HCT116 (cell line): ENCODE measurements at regions not wholly inside any gene's neighbourhood (a gene's known extent, or its start where the extent isn't known, plus 50 kb on each side); places are given as distances from the start of the nearest gene placed in this dataset.

Source experiments
- ATAC-seq: fragments of 200-7000 bp; cut with Tn5 transposase; 2 replicates; pipeline ENCODE4 v1.9.1; 2020; ENCODE audit warnings: mild to moderate bottlenecking, moderate library complexity
- BruUV-seq: library from RNA; stranded (reverse); fragments of 400-500 nt; replicated peaks from 2 replicates; lab custom pipeline; 2021; lab: Mats Ljungman, UMichigan
- CTCF ChIA-PET: fragments of 300-600 bp; sonication (Branson Sonifier 250); formaldehyde crosslinking; loops from one replicate; lab custom pipeline; 2021; ENCODE audit warnings: antibody characterized with exemption; lab: Charles Lee
- POLR2A ChIA-PET: fragments of 300-600, 350-600 bp; sonication (Branson Sonifier 250); formaldehyde crosslinking; loops from one replicate; lab custom pipeline; 2021; ENCODE audit warnings: antibody characterized with exemption; lab: Charles Lee
- RAD21 ChIA-PET, 2 experiments: fragments of 300-600 bp; sonication (Branson Sonifier 250); formaldehyde crosslinking; loops; one replicate each; lab custom pipeline; 2023; ENCODE audit warnings: low total read pairs in 2 of 2; ENCODE audit not compliant: uncharacterized antibody in 2 of 2, unreplicated experiment in 2 of 2, low non-redundant PET in 1 of 2; lab: Charles Lee
- DNase-seq: peaks from one replicate; pipeline ENCODE4 v3.0.0-alpha.2; 2010; ENCODE audit warnings: low read depth, low spot score
- H2AFZ ChIP-seq: fragments of 200-600 bp; shearing (Covaris generic), sonication (generic); 2 replicates; pipeline ENCODE4 v1.6.1; 2017; ENCODE audit warnings: low read depth, mixed run types, mixed read lengths, antibody characterized with exemption, low read length; ENCODE audit not compliant: poor library complexity, severe bottlenecking
- H3K27ac ChIP-seq: 2 replicates; pipeline ENCODE4 v1.5.1; 2012; ENCODE audit warnings: low read depth, low read length
- H3K27me3 ChIP-seq: fragments of 200-600 bp; sonication (generic); 2 replicates; pipeline ENCODE4 v1.6.1; 2016; ENCODE audit warnings: mixed run types, low read length, mixed read lengths; ENCODE audit not compliant: insufficient read depth
- H3K36me3 ChIP-seq, 2 experiments: fragments of 200-500 bp in 1 of 2; fragments of 200-600 bp in 1 of 2; sonication (Bioruptor generic) in 1 of 2; sonication (generic) in 1 of 2; 2 replicates each; pipeline versions ENCODE4 v1.5.1 to v1.6.1; 2014 to 2016; ENCODE audit warnings: low read length in 2 of 2, inconsistent platforms in 1 of 2, mixed read lengths in 1 of 2, mixed run types in 1 of 2; ENCODE audit not compliant: insufficient read depth in 2 of 2, control insufficient read depth in 1 of 2
- H3K4me1 ChIP-seq, 2 experiments: fragments of 200-600 bp in 1 of 2; sonication (generic) in 1 of 2; 2 replicates each; pipeline versions ENCODE4 v1.5.1 to v1.6.1; 2012 to 2017; ENCODE audit warnings: low read length in 2 of 2, inconsistent platforms in 1 of 2, mild to moderate bottlenecking in 1 of 2, mixed read lengths in 1 of 2, mixed run types in 1 of 2, moderate library complexity in 1 of 2; ENCODE audit not compliant: insufficient read depth in 2 of 2, control insufficient read depth in 1 of 2
- H3K4me2 ChIP-seq: fragments of 200-600 bp; sonication (generic); 2 replicates; pipeline ENCODE4 v1.6.1; 2017; ENCODE audit warnings: mixed run types, low read length, mixed read lengths
- H3K4me3 ChIP-seq, 2 experiments: fragments of 200-600 bp in 1 of 2; sonication (generic) in 1 of 2; replicated peaks in 1 of 2; 2 replicates each; pipeline ENCODE4 v1.5.1; 2011 to 2016; ENCODE audit warnings: low read length in 2 of 2, control low read depth in 1 of 2, low read depth in 1 of 2, mild to moderate bottlenecking in 1 of 2, mixed read lengths in 1 of 2, mixed run types in 1 of 2
- H3K79me2 ChIP-seq: fragments of 200-600 bp; sonication (generic); 2 replicates; pipeline ENCODE4 v1.6.1; 2017; ENCODE audit warnings: mild to moderate bottlenecking, mixed run types, low read length, moderate library complexity, mixed read lengths; ENCODE audit not compliant: insufficient read depth
- H3K9ac ChIP-seq: fragments of 200-600 bp; sonication (generic); 2 replicates; pipeline ENCODE4 v1.6.1; 2016; ENCODE audit warnings: low read length, mixed read lengths
- H3K9me2 ChIP-seq: fragments of 200-600 bp; sonication (generic), shearing (Covaris generic); 2 replicates; pipeline ENCODE4 v1.6.1; 2017; ENCODE audit warnings: mixed run types, mild to moderate bottlenecking, moderate library complexity; ENCODE audit not compliant: insufficient read depth
- H3K9me3 ChIP-seq, 2 experiments: fragments of 200-500 bp in 1 of 2; fragments of 200-600 bp in 1 of 2; sonication (Bioruptor generic) in 1 of 2; sonication (generic) in 1 of 2; 2 replicates each; pipeline ENCODE4 v1.6.1; 2014 to 2017; ENCODE audit warnings: low read length in 2 of 2, mixed read lengths in 2 of 2, inconsistent platforms in 1 of 2, low read depth in 1 of 2, mild to moderate bottlenecking in 1 of 2, mixed run types in 1 of 2, moderate library complexity in 1 of 2; ENCODE audit not compliant: control insufficient read depth in 1 of 2, insufficient read depth in 1 of 2
- H4K20me1 ChIP-seq: fragments of 200-600 bp; sonication (generic), shearing (Covaris generic); 2 replicates; pipeline ENCODE4 v1.6.1; 2017; ENCODE audit warnings: mixed run types, mild to moderate bottlenecking, moderate library complexity; ENCODE audit not compliant: insufficient read depth
- CTCF ChIP-seq, 3 experiments: fragments of 200-600 bp in 1 of 3; sonication (generic) in 1 of 3; IDR thresholded peaks in 2 of 3; conservative IDR thresholded peaks in 1 of 3; 2 replicates each; pipeline ENCODE4 v1.5.1; 2012 to 2017; ENCODE audit warnings: low read depth in 2 of 3, low read length in 2 of 3, antibody characterized with exemption in 1 of 3, borderline replicate concordance in 1 of 3, control low read depth in 1 of 3, mild to moderate bottlenecking in 1 of 3, mixed read lengths in 1 of 3, mixed run types in 1 of 3, moderate library complexity in 1 of 3; ENCODE audit not compliant: insufficient read depth in 1 of 3
- ELF1 ChIP-seq: IDR thresholded peaks from 2 replicates; pipeline ENCODE4 v1.6.1; 2012; ENCODE audit warnings: low read depth, borderline replicate concordance
- EZH2 ChIP-seq: fragments of 200-600 bp; sonication (generic); IDR thresholded peaks from 2 replicates; pipeline ENCODE4 v1.6.1; 2017; ENCODE audit warnings: antibody characterized with exemption, mixed run types
- JUND ChIP-seq: IDR thresholded peaks from 2 replicates; pipeline ENCODE4 v1.6.1; 2012
- POLR2A ChIP-seq: IDR thresholded peaks from 2 replicates; pipeline ENCODE4 v1.7.0; 2011; ENCODE audit warnings: borderline replicate concordance; ENCODE audit not compliant: insufficient read depth, insufficient read length; ENCODE audit errors: extremely low read depth
- POLR2AphosphoS5 ChIP-seq: IDR thresholded peaks from 2 replicates; pipeline ENCODE4 v1.6.1; 2011; ENCODE audit warnings: mild to moderate bottlenecking, low read depth, low read length, moderate library complexity
- REST ChIP-seq: IDR thresholded peaks from 2 replicates; pipeline ENCODE4 v1.6.1; 2012; ENCODE audit warnings: low read depth
- SIN3A ChIP-seq: IDR thresholded peaks from 2 replicates; pipeline ENCODE4 v1.6.1; 2012; ENCODE audit warnings: low read depth
- SP1 ChIP-seq: IDR thresholded peaks from 2 replicates; pipeline ENCODE4 v1.6.1; 2012; ENCODE audit warnings: low read depth
- TCF7L2 ChIP-seq: IDR thresholded peaks from 2 replicates; pipeline ENCODE4 v1.7.0; 2011; ENCODE audit warnings: borderline replicate concordance, inconsistent platforms; ENCODE audit not compliant: insufficient read depth, insufficient read length; ENCODE audit errors: extremely low read depth
- intact Hi-C: fragments of 100-400 bp; cut with micrococcal nuclease; formaldehyde crosslinking; loops from 2 replicates; pipeline ENCODE4 v1.10.0; 2022

- no peak for TF ChIP-seq ELF1
- TF ChIP-seq, all 23 proteins: peak for 0
- no TSS peak for BruUV-seq
Observed at GRCh38 chr6:4209196-4209595, 73.8 kb upstream of the ECI2 start.

GRCh38 chr6:4208158-4208557, 72.8 kb upstream of the ECI2 start:
- Histone ChIP-seq H3K36me3 (no peaks in the 10 kb centered on the region), H2AFZ (no peak overlapping the region), H3K79me2 (no peaks in the 10 kb centered on the region), H4K20me1 (no peaks in the 10 kb centered on the region), H3K4me1 (no peaks in the 10 kb centered on the region), H3K27ac (no peak overlapping the region), H3K4me2 (no peak overlapping the region), H3K9me3 (no peaks in the 10 kb centered on the region; a peak in 1 of 4 replicates), H3K4me3 (no peak overlapping the region), H3K9me2 (no peaks in the 10 kb centered on the region), H3K27me3 (no peaks in the 10 kb centered on the region), H3K9ac (no peak overlapping the region)
- TF ChIP-seq EZH2 (no peak), POLR2A (no peak), SIN3A (no peak), POLR2AphosphoS5 (no peak), ELF1 (no peak), TCF7L2 (no peak), SP1 (no peak), CTCF (IDR thresholded peaks at IDR 0.05 in 2 of 3, conservative IDR thresholded peaks at IDR 0.05 in 1 of 3; ENCODE audit: borderline replicate concordance in 1 of 3, insufficient read depth in 1 of 3, low read depth in 2 of 3, low read length in 2 of 3) (no peak), REST (no peak), JUND (no peak)
- RAD21 ChIA-PET, result no interaction called here
- POLR2A ChIA-PET, result no interaction called here
- no TSS peak for BruUV-seq
- ATAC-seq (no peak), DNase-seq (no peak)
- intact Hi-C loops, result no loop called here
- CTCF ChIA-PET, result no interaction called here

More at GRCh38 chr6:4209196-4209595, 73.8 kb upstream of the ECI2 start:
- Histone ChIP-seq H3K27ac (no peak overlapping the region), H3K9me3 (peaks cover 0 to 2% of the 10 kb centered on the region in 2 experiments; a peak in 2 of 4 replicates), H3K9me2 (no peaks in the 10 kb centered on the region), H2AFZ (no peak overlapping the region), H4K20me1 (no peaks in the 10 kb centered on the region), H3K79me2 (no peaks in the 10 kb centered on the region), H3K36me3 (no peaks in the 10 kb centered on the region), H3K4me3 (no peak overlapping the region), H3K27me3 (no peaks in the 10 kb centered on the region), H3K4me2 (no peak overlapping the region), H3K9ac (no peak overlapping the region), H3K4me1 (no peaks in the 10 kb centered on the region)
- no peak for DNase-seq
- POLR2A ChIA-PET, result interaction anchor here (1.5 kb wide), 1 partner anchor 188 kb away, joined by 5 read pairs; a partner anchor contains a TSS
- ATAC-seq, result no peak
- intact Hi-C loops, result no loop called here
- CTCF ChIA-PET, result no interaction called here
- RAD21 ChIA-PET, result no interaction called here
